ENCODE measurements at regions not wholly inside any gene's neighbourhood (a gene's known extent, or its start where the extent isn't known, plus 50 kb on each side); places are given as distances from the start of the nearest gene placed in this dataset.

GRCh38 chr1:4594286-4594991 is 60.0 kb upstream of the AJAP1 start:
- TF ChIP-seq CTCF (IDR thresholded peaks at IDR 0.05; ENCODE audit: extremely low read depth, insufficient read depth, missing control alignments) = no peak
- no peak for DNase-seq (ENCODE audit: low spot score)
- in situ Hi-C loops (cut with MboI; ENCODE audit: low pct_unique_long_range_greater_than_20kb, low sequenced_read_pairs, unreplicated experiment) = no loop called here

GRCh38 chr1:4595341-4596225 is 58.8 kb upstream of the AJAP1 start:
- in situ Hi-C loops (cut with MboI; ENCODE audit: low pct_unique_long_range_greater_than_20kb, low sequenced_read_pairs, unreplicated experiment) = no loop called here
- no peak for TF ChIP-seq CTCF (IDR thresholded peaks at IDR 0.05; ENCODE audit: extremely low read depth, insufficient read depth, missing control alignments)
- DNase-seq (ENCODE audit: low spot score) = no peak

GRCh38 chr1:4596486-4596885 is 57.9 kb upstream of the AJAP1 start:
- DNase-seq (ENCODE audit: low spot score) = no peak
- in situ Hi-C loops (cut with MboI; ENCODE audit: low pct_unique_long_range_greater_than_20kb, low sequenced_read_pairs, unreplicated experiment) = no loop called here
- no peak for TF ChIP-seq CTCF (IDR thresholded peaks at IDR 0.05; ENCODE audit: extremely low read depth, insufficient read depth, missing control alignments)

GRCh38 chr1:4597020-4597419 is 57.4 kb upstream of the AJAP1 start:
- DNase-seq (ENCODE audit: low spot score) = no peak
- no peak for TF ChIP-seq CTCF (IDR thresholded peaks at IDR 0.05; ENCODE audit: extremely low read depth, insufficient read depth, missing control alignments)
- in situ Hi-C loops (cut with MboI; ENCODE audit: low pct_unique_long_range_greater_than_20kb, low sequenced_read_pairs, unreplicated experiment) = no loop called here

- in situ Hi-C loops (cut with MboI; ENCODE audit: low pct_unique_long_range_greater_than_20kb, low sequenced_read_pairs, unreplicated experiment) = no loop called here
- no peak for DNase-seq (ENCODE audit: low spot score)
- no peak for TF ChIP-seq CTCF (IDR thresholded peaks at IDR 0.05; ENCODE audit: extremely low read depth, insufficient read depth, missing control alignments)
Measured at GRCh38 chr1:4598561-4598960, 55.8 kb upstream of the AJAP1 start.

GRCh38 chr1:4599521-4599920 is 54.9 kb upstream of the AJAP1 start:
- in situ Hi-C loops (cut with MboI; ENCODE audit: low pct_unique_long_range_greater_than_20kb, low sequenced_read_pairs, unreplicated experiment) = no loop called here
- no peak for DNase-seq (ENCODE audit: low spot score)

More at GRCh38 chr1:4599521-4599920, 54.9 kb upstream of the AJAP1 start:
- TF ChIP-seq CTCF (IDR thresholded peaks at IDR 0.05; ENCODE audit: extremely low read depth, insufficient read depth, missing control alignments) = no peak
